ENCODE measurements at regions not wholly inside any gene's neighbourhood (a gene's known extent, or its start where the extent isn't known, plus 50 kb on each side); places are given as distances from the start of the nearest gene placed in this dataset.

GRCh38 chr2:153115141-153115540 is 363.4 kb downstream of the RPRM start:
- Histone ChIP-seq H3K27ac (ENCODE audit: low read depth in 1 of 2, low read length in 2 of 2) (no peak overlapping the region), H3K4me3 (ENCODE audit: low read depth in 1 of 3, low read length in 3 of 3) (no peak overlapping the region), H3K4me1 (ENCODE audit: control insufficient read depth in 4 of 4, insufficient read depth in 4 of 4, low read length in 3 of 4) (no peaks in the 10 kb centered on the region), H3K36me3 (ENCODE audit: control insufficient read depth in 4 of 4, insufficient read depth in 3 of 4, low read depth in 1 of 4, low read length in 3 of 4) (no peaks in the 10 kb centered on the region), H3K9me3 (ENCODE audit: control insufficient read depth in 4 of 4, low read length in 3 of 4) (no peaks in the 10 kb centered on the region), H3K27me3 (ENCODE audit: control insufficient read depth in 4 of 4, insufficient read depth in 4 of 4, low read length in 3 of 4) (no peaks in the 10 kb centered on the region), H3K9ac (ENCODE audit: low read depth in 1 of 2, low read length in 2 of 2) (no peak overlapping the region)
- 76% methylated on average over 1 of the region's 1 CpG for WGBS
- no peak for DNase-seq (ENCODE audit: low spot score)
- no peak for TF ChIP-seq ATF3 (IDR thresholded peaks at IDR 0.05)
- no peak for TF ChIP-seq JUND (IDR thresholded peaks at IDR 0.05)
- TF ChIP-seq RAD21 (IDR thresholded peaks at IDR 0.05) = no peak
- TF ChIP-seq MAX (IDR thresholded peaks at IDR 0.05) = no peak
- TF ChIP-seq HNF4A (conservative IDR thresholded peaks at IDR 0.05) = no peak
- TF ChIP-seq NR2F2 (IDR thresholded peaks at IDR 0.05) = no peak
- no peak for TF ChIP-seq ZBTB33 (IDR thresholded peaks at IDR 0.05)
- TF ChIP-seq HNF4G (IDR thresholded peaks at IDR 0.05) = no peak
- TF ChIP-seq EGR1 (IDR thresholded peaks at IDR 0.05; ENCODE audit: low read depth in 2 of 2) = no peak
- no peak for TF ChIP-seq SP1 (IDR thresholded peaks at IDR 0.05)
- no peak for TF ChIP-seq GABPA (IDR thresholded peaks at IDR 0.05 in 1 of 2, conservative IDR thresholded peaks at IDR 0.05 in 1 of 2)
- TF ChIP-seq YY1 (IDR thresholded peaks at IDR 0.05) = no peak
- no peak for TF ChIP-seq RXRA (IDR thresholded peaks at IDR 0.05)
- TF ChIP-seq FOXA2 (IDR thresholded peaks at IDR 0.05) = no peak
- TF ChIP-seq CTCF (IDR thresholded peaks at IDR 0.05; ENCODE audit: low read depth, low read length, missing input control) = no peak
- TF ChIP-seq FOXA1 (IDR thresholded peaks at IDR 0.05) = no peak
- no peak for TF ChIP-seq REST (IDR thresholded peaks at IDR 0.05)

- Histone ChIP-seq H3K36me3 (ENCODE audit: control insufficient read depth in 4 of 4, insufficient read depth in 3 of 4, low read depth in 1 of 4, low read length in 3 of 4) (no peaks in the 10 kb centered on the region), H3K9me3 (ENCODE audit: control insufficient read depth in 4 of 4, low read length in 3 of 4) (no peaks in the 10 kb centered on the region), H3K27me3 (ENCODE audit: control insufficient read depth in 4 of 4, insufficient read depth in 4 of 4, low read length in 3 of 4) (no peaks in the 10 kb centered on the region), H3K27ac (ENCODE audit: low read depth in 1 of 2, low read length in 2 of 2) (no peak overlapping the region), H3K9ac (ENCODE audit: low read depth in 1 of 2, low read length in 2 of 2) (no peak overlapping the region), H3K4me1 (ENCODE audit: control insufficient read depth in 4 of 4, insufficient read depth in 4 of 4, low read length in 3 of 4) (peaks cover 0 to 2% (median 0%) of the 10 kb centered on the region in 4 donors), H3K4me3 (ENCODE audit: low read depth in 1 of 3, low read length in 3 of 3) (no peak overlapping the region)
- TF ChIP-seq EGR1 (IDR thresholded peaks at IDR 0.05; ENCODE audit: low read depth in 2 of 2) = no peak
- TF ChIP-seq TAF1 (conservative IDR thresholded peaks at IDR 0.05) = no peak
- no peak for TF ChIP-seq REST (IDR thresholded peaks at IDR 0.05)
- no peak for TF ChIP-seq ATF3 (IDR thresholded peaks at IDR 0.05)
- TF ChIP-seq NR2F2 (IDR thresholded peaks at IDR 0.05) = no peak
- TF ChIP-seq ZBTB33 (IDR thresholded peaks at IDR 0.05) = no peak
- no peak for TF ChIP-seq MAX (IDR thresholded peaks at IDR 0.05)
- WGBS = 61% methylated on average over 4 of the region's 4 CpGs
- DNase-seq (ENCODE audit: low spot score) = no peak
These were observed 368.1 kb downstream of the RPRM start for GRCh38 chr2:153110486-153110885.

Data from liver (tissue), 8 donors.